Left kidney (tissue), 1 donor: ENCODE measurements at regions not wholly inside any gene's neighbourhood (a gene's known extent, or its start where the extent isn't known, plus 50 kb on each side); places are given as distances from the start of the nearest gene placed in this dataset.

Source experiments
- DNase-seq: peaks from one replicate; pipeline ENCODE4 v3.0.0-alpha.2; 2013

GRCh38 chr13:74476365-74476764 is 342.2 kb upstream of the KLF12 start:
- no peak for DNase-seq

- no peak for DNase-seq
Measured at GRCh38 chr13:74466864-74467263, 332.7 kb upstream of the KLF12 start.

- DNase-seq: no peak
Measured at GRCh38 chr13:74466020-74466419, 331.8 kb upstream of the KLF12 start.

DNA sequence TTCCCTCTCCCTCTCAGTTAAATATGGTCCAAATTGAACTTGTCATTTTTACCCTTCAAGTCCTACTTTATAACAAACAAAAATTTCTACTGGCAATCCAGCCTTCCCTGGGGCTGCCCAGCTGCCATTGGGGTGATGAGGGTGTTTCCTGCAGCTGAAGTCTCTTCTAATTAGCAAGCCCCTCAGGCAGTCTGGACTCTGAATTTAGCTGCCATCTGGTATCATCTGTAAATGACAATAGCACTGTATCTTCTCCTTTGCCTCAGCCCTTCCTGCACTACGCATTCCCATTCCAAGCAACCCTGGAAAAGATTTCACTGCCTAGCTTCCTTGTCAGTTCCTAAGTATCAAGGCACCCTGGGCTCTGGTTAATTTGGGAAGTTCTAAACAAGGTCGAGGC is 331.1 kb upstream of the KLF12 start:
- DNase-seq: no peak

- no peak for DNase-seq
Measured at GRCh38 chr13:74464670-74465069, 330.5 kb upstream of the KLF12 start.

DNA sequence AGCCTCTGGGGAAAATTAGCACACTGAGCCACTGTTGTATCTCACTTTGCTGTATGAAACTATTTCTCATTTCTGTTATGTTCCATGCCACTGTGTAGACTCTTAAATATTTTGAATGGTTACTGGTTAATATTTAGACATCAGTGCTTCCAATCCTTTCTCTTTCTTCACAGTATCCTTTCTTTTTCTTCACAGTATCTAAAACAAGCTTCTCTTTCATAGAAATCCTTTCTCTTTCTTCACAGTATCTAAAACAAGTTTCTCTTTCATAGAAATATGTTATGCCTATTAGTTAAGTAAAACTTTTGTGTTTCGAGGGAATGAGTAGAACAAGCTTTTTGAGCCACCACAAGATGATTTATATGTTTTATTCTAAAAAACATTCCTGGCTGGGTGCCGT is 326.8 kb upstream of the KLF12 start:
- DNase-seq: no peak

DNA sequence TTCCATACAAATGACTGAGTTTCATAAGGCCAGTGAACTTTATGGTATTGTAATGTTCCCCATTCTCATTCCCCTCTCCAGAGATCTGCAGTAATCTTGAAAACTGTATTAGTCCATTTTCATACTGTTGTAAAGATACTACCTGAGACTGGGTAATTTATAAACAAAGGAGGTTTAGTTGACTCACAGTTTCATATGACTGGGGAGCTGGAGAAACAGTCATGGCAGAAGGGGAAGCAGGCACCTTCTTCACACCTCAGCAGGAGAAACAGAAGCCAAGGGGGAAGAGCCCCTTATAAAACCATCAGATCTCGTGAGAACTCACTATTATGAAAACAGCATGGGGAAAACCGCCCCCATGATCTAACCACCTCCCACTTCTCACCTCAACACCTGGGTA is 318.7 kb upstream of the KLF12 start:
- DNase-seq: no peak

GRCh38 chr13:74452176-74452575 is 318.0 kb upstream of the KLF12 start:
- DNase-seq: no peak

DNA sequence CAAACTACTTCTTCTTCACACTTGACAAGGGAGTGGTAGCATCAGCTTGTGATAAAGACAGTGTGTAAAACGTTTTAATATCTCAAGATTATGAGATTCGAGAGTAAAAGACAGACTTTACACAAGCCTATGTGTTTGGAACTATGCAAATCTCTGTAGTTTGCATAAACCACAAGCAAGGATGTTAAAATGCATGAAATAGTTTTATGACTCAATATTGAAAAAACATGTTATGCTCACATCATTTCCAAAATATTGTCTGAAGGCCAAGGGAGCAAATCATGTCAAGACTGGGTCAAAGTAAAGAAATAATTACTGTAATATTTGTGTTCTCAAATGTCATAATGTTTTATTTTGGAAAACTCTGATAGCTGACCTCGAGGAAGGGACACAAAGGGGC is 316.8 kb upstream of the KLF12 start:
- no peak for DNase-seq

GRCh38 chr13:74450525-74450845 is 316.3 kb upstream of the KLF12 start:
- DNase-seq: no peak

- DNase-seq: no peak
Measured at GRCh38 chr13:74449811-74450524, 315.8 kb upstream of the KLF12 start.

DNA sequence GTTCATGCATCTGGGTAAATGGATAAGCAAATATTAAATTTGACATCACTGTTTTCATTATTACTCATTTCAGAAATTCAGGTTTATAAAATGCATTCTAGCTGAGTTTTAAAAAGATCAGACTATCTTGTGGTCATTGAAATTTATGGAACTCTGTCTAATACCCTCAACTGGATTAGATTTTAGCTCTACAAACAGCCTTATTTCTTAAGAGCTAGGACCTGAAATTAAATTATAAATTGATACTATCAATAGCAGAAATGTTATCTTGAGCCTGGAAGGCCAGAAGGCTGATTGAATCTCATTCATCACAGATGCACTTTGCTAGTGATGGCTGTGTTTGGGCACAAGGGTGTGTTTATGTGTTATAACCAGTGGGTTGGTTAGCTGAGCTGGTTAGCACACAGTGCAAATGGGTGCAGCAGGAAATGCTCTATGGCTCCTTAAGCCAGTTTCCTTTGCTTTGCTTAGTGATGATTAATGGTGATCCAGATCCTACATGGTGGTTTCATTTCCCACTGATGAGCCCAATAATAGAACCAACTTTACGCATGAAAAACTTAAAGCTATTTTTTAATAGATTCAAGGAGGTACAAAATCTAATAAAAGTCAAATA is 310.8 kb upstream of the KLF12 start:
- no peak for DNase-seq

DNA sequence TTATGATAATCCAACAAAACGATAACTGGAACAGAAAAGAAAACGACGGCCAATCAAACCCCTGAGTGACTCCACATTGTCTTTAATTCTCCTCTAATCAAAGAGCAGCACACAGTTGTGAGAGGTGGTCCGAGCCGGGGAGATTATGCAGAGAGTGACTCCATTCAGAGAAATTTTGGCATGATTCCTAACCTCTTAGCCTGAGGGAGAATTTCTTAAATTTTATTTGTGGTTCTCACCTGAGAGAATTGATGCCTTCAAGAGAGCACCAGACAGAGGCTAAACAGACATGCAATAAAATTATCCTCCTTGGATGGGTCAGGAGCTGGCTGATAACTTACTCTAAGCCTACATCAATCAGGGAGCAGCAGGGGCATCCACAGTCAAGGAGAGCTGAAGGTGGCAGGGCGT is 310.0 kb upstream of the KLF12 start:
- DNase-seq: no peak

DNA sequence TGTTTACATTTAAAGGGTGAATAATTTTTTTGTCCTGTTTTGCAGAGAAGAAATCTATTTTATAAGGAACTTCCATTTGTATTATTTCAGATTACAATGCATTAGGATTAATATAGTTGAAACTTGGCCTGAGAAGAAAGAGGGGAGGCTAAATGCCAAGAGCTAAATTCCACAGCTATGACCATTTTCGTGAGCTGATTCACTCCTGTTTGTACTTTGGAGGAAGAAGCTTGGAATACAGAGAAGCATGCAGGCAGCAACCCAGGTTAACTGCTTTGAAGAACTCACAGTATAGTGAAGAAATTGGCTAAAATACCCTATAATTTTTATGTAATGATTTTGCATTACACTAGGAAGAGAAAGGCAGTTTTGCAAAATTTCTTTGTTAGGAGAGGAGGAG is 309.4 kb upstream of the KLF12 start:
- no peak for DNase-seq

DNA sequence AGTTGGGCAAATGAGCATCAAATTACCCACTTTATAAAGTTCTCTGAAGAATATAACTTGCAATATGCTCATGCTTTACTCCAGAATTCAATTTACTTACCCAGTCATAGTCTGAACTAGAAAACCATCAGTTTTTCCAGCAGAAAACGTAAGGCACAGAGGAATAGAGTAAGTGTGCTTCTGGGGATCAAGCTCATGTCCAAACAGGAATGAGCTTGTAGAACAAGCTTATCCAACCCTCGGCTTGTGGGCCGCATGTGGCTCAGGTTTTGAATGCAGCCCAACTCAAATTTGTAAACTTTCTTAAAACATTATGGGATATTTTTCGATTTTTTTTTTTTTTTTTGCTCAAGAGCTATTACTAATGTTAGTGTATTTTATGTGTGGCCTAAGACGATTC is 308.5 kb upstream of the KLF12 start:
- DNase-seq: no peak

DNA sequence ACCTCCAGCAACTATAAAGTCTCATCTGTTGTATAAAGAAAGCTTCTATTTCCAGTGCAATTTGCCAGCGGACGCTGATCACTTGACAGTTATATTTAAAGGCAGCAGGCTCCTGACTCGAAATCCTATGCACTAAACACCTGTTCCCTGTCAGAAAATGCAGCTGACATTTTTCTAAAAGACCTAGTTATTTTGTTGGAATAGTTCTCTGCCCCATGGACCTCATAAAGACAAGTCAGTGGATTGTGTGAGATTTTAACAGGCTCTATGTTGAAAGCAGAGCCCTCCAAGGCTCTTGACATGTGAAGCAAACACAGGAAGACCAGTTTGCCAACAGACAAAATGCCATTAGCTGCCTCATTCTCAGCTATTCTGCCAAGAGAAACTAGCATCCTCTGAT is 304.7 kb upstream of the KLF12 start:
- DNase-seq: no peak

DNA sequence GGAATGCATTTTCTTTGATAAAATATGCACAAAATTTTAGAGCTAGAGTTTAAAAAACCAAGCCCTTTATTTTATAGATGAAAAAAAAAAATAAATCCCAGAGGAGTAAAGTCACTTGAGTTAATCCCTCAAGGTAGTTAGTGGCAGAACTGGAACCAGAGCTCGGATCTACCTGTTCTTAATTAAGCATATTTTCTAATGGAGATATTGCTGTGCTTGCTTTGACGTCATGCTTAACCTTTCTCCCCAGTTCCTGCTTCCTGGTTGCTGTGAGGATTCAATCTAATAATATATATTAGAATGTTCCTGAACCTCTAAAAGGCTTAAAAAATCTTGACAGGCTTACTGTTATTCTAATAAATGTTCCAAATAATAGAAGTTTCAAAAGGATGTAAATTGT is 300.6 kb upstream of the KLF12 start:
- no peak for DNase-seq

DNA sequence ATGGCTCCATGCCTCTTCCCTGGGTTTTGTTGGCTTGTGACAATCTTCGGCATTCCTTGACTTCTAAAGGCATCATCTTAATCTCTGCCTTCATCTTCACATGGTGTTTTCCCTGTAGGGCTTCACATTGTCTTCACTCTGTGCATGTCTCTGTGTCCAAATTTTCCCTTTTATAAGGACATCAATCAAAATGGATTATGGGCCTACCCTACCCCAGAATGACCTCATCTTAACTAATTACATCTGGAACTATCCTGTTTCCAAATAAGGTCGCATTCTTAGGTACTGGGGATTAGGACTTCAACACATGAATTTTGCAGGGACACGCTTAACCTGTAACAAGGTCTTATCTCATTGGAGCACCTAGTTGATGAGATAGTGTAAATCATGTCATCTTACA is 290.3 kb upstream of the KLF12 start:
- DNase-seq: no peak

- no peak for DNase-seq
Measured at GRCh38 chr13:74423434-74423833, 289.2 kb upstream of the KLF12 start.

DNA sequence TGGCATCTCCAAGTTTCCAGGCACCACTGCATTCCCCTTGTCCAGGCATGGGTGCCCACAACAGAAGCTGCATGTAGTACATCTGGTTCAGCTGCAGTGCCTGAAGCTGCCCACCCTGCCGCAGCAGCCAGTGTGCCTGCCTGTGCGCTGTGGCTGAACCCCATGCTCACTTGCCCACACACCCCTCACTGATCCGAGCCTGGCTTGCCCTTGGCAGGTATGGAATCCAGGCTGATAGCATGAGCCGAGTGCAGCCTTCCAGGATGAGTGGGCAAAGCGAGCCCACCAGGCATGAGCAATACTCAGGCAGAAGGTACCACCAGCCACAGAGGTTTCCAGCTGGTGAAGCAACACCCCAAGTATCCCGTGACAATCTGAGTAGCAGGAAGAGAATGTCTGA is 280.3 kb upstream of the KLF12 start:
- DNase-seq: no peak

GRCh38 chr13:74413482-74413881 is 279.3 kb upstream of the KLF12 start:
- DNase-seq: no peak

DNA sequence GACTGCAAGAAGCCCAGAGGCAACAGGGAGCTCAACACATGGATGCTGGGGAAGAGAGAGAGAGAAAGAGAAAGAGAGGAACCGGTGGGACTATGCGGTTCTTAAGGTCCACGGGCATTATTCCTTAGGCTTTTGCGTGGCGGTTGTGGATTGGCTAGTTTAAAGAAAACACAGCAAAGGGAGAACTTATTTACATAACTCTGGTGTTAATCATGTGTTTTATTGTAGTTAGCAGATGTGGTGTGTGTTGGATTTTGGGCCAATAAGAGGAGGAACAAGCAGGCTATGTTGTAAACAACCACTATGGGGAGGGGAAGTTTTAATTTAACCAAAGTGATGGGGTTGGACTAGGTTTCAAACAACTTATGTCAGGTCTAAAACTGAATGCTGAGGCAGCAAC is 275.3 kb upstream of the KLF12 start:
- no peak for DNase-seq

DNA sequence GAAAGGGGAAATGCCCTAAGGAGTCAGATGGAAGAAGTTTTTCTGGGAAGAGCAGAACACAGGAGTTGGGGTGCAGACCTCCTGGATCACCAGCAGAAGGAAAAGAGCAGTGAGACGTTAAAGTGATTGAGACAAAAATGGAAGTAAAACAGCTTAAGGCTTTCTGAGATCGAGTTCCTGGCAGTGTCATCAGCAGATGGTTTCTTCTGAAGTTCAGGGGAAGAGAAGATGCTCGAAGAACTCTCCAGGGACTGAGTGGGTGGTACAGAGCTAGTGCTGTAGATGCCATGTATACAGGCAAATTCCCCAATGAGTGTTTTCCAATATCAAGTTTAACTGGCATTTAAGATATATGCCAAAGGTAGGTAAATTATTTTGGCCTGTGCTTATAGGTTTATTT is 272.2 kb upstream of the KLF12 start:
- DNase-seq: no peak

GRCh38 chr13:74398599-74398998 is 264.4 kb upstream of the KLF12 start:
- DNase-seq: no peak

GRCh38 chr13:74389056-74389455 is 254.9 kb upstream of the KLF12 start:
- no peak for DNase-seq
